ENCODE measurements at regions not wholly inside any gene's neighbourhood (a gene's known extent, or its start where the extent isn't known, plus 50 kb on each side); places are given as distances from the start of the nearest gene placed in this dataset.

GRCh38 chr2:34126279-34126678 lies 527.2 kb upstream of the FAM98A start:
- no peak for DNase-seq (ENCODE audit: low spot score, unreplicated experiment)
- no peak overlapping the region for H3K27ac Mint-ChIP-seq
- TF ChIP-seq CTCF (IDR thresholded peaks at IDR 0.05; ENCODE audit: unreplicated experiment): no peak
- H3K36me3 Mint-ChIP-seq (ENCODE audit: insufficient read depth): no peaks in the 10 kb centered on the region
- no peak overlapping the region for H3K4me3 Mint-ChIP-seq (ENCODE audit: low read depth)
- H3K4me1 Mint-ChIP-seq (ENCODE audit: low read depth): peaks cover 4% of the 10 kb centered on the region
- H3K27me3 Mint-ChIP-seq: no peaks in the 10 kb centered on the region
- peaks cover 16% of the 10 kb centered on the region for H3K9me3 Mint-ChIP-seq (ENCODE audit: low read depth)

GRCh38 chr2:34123996-34124785 lies 525.1 kb upstream of the FAM98A start:
- no peak for TF ChIP-seq CTCF (IDR thresholded peaks at IDR 0.05; ENCODE audit: unreplicated experiment)
- peaks cover 11% of the 10 kb centered on the region for H3K9me3 Mint-ChIP-seq (ENCODE audit: low read depth)
- no peak overlapping the region for H3K4me3 Mint-ChIP-seq (ENCODE audit: low read depth)
- H3K27me3 Mint-ChIP-seq: no peaks in the 10 kb centered on the region
- H3K36me3 Mint-ChIP-seq (ENCODE audit: insufficient read depth): no peaks in the 10 kb centered on the region
- peaks cover 4% of the 10 kb centered on the region for H3K4me1 Mint-ChIP-seq (ENCODE audit: low read depth)
- no peak overlapping the region for H3K27ac Mint-ChIP-seq
- no peak for DNase-seq (ENCODE audit: low spot score, unreplicated experiment)

- no peak for TF ChIP-seq CTCF (IDR thresholded peaks at IDR 0.05; ENCODE audit: unreplicated experiment)
- no peaks in the 10 kb centered on the region for H3K4me1 Mint-ChIP-seq (ENCODE audit: low read depth)
Measured at GRCh38 chr2:34121076-34121475, 522.0 kb upstream of the FAM98A start.

GRCh38 chr2:34115076-34115475 lies 516.0 kb upstream of the FAM98A start:
- no peak for TF ChIP-seq CTCF (IDR thresholded peaks at IDR 0.05; ENCODE audit: unreplicated experiment)
- Mint-ChIP-seq H3K4me1 (ENCODE audit: low read depth) (no peaks in the 10 kb centered on the region), H3K27ac (no peak overlapping the region), H3K36me3 (ENCODE audit: insufficient read depth) (no peaks in the 10 kb centered on the region), H3K9me3 (ENCODE audit: low read depth) (peaks cover 6% of the 10 kb centered on the region), H3K27me3 (peaks cover 6% of the 10 kb centered on the region), H3K4me3 (ENCODE audit: low read depth) (no peak overlapping the region)
- DNase-seq (ENCODE audit: low spot score, unreplicated experiment): no peak

More at GRCh38 chr2:34121076-34121475, 522.0 kb upstream of the FAM98A start:
- no peak for DNase-seq (ENCODE audit: low spot score, unreplicated experiment)
- no peaks in the 10 kb centered on the region for H3K36me3 Mint-ChIP-seq (ENCODE audit: insufficient read depth)
- H3K4me3 Mint-ChIP-seq (ENCODE audit: low read depth): no peak overlapping the region
- no peak overlapping the region for H3K27ac Mint-ChIP-seq
- H3K27me3 Mint-ChIP-seq: peaks cover 3% of the 10 kb centered on the region
- peaks cover 3% of the 10 kb centered on the region for H3K9me3 Mint-ChIP-seq (ENCODE audit: low read depth)

- TF ChIP-seq CTCF (IDR thresholded peaks at IDR 0.05; ENCODE audit: unreplicated experiment): no peak
Measured at GRCh38 chr2:34112161-34112560, 513.1 kb upstream of the FAM98A start.

More at GRCh38 chr2:34112161-34112560, 513.1 kb upstream of the FAM98A start:
- H3K27ac Mint-ChIP-seq: no peak overlapping the region
- no peaks in the 10 kb centered on the region for H3K4me1 Mint-ChIP-seq (ENCODE audit: low read depth)
- DNase-seq (ENCODE audit: low spot score, unreplicated experiment): no peak
- H3K36me3 Mint-ChIP-seq (ENCODE audit: insufficient read depth): no peaks in the 10 kb centered on the region
- H3K27me3 Mint-ChIP-seq: peaks cover 3% of the 10 kb centered on the region
- H3K9me3 Mint-ChIP-seq (ENCODE audit: low read depth): peaks cover 6% of the 10 kb centered on the region
- H3K4me3 Mint-ChIP-seq (ENCODE audit: low read depth): no peak overlapping the region
